GM12874 (cell line): ENCODE measurements at regions not wholly inside any gene's neighbourhood (a gene's known extent, or its start where the extent isn't known, plus 50 kb on each side); places are given as distances from the start of the nearest gene placed in this dataset.

Source experiments
- CTCF ChIP-seq: IDR thresholded peaks from 2 replicates; pipeline ENCODE4 v1.5.1; 2011; ENCODE audit warnings: low read depth, mild to moderate bottlenecking, control low read depth, low read length, moderate library complexity; ENCODE audit not compliant: insufficient read depth

GRCh38 chr7:41785265-41785664 is 82.4 kb upstream of the INHBA start:
- no peak for TF ChIP-seq CTCF

- no peak for TF ChIP-seq CTCF
Observed at GRCh38 chr7:41779918-41780317, 77.0 kb upstream of the INHBA start.

- TF ChIP-seq CTCF = no peak
Observed at GRCh38 chr7:41777894-41778596, 75.2 kb upstream of the INHBA start.

GRCh38 chr7:41774966-41775365 is 72.1 kb upstream of the INHBA start:
- no peak for TF ChIP-seq CTCF

- no peak for TF ChIP-seq CTCF
Observed at GRCh38 chr7:41773756-41774155, 70.9 kb upstream of the INHBA start.

GRCh38 chr7:41771717-41772116 is 68.8 kb upstream of the INHBA start:
- TF ChIP-seq CTCF = no peak

GRCh38 chr7:41769162-41769561 is 66.3 kb upstream of the INHBA start:
- TF ChIP-seq CTCF = no peak

- TF ChIP-seq CTCF = no peak
Observed at GRCh38 chr7:41763626-41764025, 60.7 kb upstream of the INHBA start.
